Panc1 (cell line): ENCODE measurements at regions not wholly inside any gene's neighbourhood (a gene's known extent, or its start where the extent isn't known, plus 50 kb on each side); places are given as distances from the start of the nearest gene placed in this dataset.

Experiments
- ATAC-seq: fragments of 200-7000 bp; cut with Tn5 transposase; 2 replicates; pipeline ENCODE4 v1.9.1; 2020; ENCODE audit warnings: mild to moderate bottlenecking, moderate library complexity
- BruUV-seq: library from RNA; stranded (reverse); fragments of 400-500 nt; replicated peaks from 2 replicates; lab custom pipeline; 2021; lab: Mats Ljungman, UMichigan
- CTCF ChIA-PET: fragments of 300-600 bp; sonication (Branson Sonifier 250); formaldehyde crosslinking; loops from one replicate; lab custom pipeline; 2022; ENCODE audit warnings: antibody characterized with exemption; lab: Charles Lee
- POLR2A ChIA-PET: fragments of 300-600 bp; sonication (Branson Sonifier 250); formaldehyde crosslinking; loops from one replicate; lab custom pipeline; 2022; ENCODE audit warnings: antibody characterized with exemption; lab: Charles Lee
- DNase-seq: peaks from one replicate; pipeline ENCODE4 v3.0.0-alpha.2; 2010; ENCODE audit warnings: low read depth, low spot score
- H3K27ac ChIP-seq: 2 replicates; pipeline ENCODE4 v1.5.1; 2011; ENCODE audit warnings: mild to moderate bottlenecking, low read length, inconsistent platforms
- H3K27me3 ChIP-seq: fragments of 200-500 bp; sonication (Bioruptor generic); 2 replicates; pipeline ENCODE4 v1.6.0; 2014; ENCODE audit warnings: low read length, inconsistent platforms; ENCODE audit not compliant: control insufficient read depth, insufficient read depth
- H3K36me3 ChIP-seq: fragments of 200-500 bp; sonication (Bioruptor generic); 2 replicates; pipeline ENCODE4 v1.5.1; 2014; ENCODE audit warnings: inconsistent platforms, mild to moderate bottlenecking, low read length, moderate library complexity; ENCODE audit not compliant: control insufficient read depth, insufficient read depth
- H3K4me1 ChIP-seq: 2 replicates; pipeline ENCODE4 v1.5.1; 2011; ENCODE audit warnings: inconsistent platforms, mild to moderate bottlenecking, low read length, moderate library complexity; ENCODE audit not compliant: control insufficient read depth, insufficient read depth
- H3K4me3 ChIP-seq, 2 experiments: 2 replicates each; pipeline ENCODE4 v1.5.1; 2011 to 2012; ENCODE audit warnings: low read depth in 2 of 2, low read length in 2 of 2, mild to moderate bottlenecking in 2 of 2, inconsistent platforms in 1 of 2, moderate library complexity in 1 of 2
- H3K9me3 ChIP-seq: fragments of 200-500 bp; sonication (Bioruptor generic); 2 replicates; pipeline ENCODE4 v1.5.1; 2014; ENCODE audit warnings: low read depth, mild to moderate bottlenecking, inconsistent platforms, low read length, moderate library complexity; ENCODE audit not compliant: control insufficient read depth, insufficient read depth
- CTCF ChIP-seq: fragments of 450-650 bp; IDR thresholded peaks from 2 replicates; pipeline ENCODE4 v1.5.1; 2017; ENCODE audit warnings: mild to moderate bottlenecking
- POLR2AphosphoS5 ChIP-seq: IDR thresholded peaks from 2 replicates; pipeline ENCODE4 v1.6.1; 2012; ENCODE audit warnings: mild to moderate bottlenecking, low read depth, low read length, moderate library complexity
- REST ChIP-seq, 2 experiments: IDR thresholded peaks; 2 replicates each; pipeline ENCODE4 v1.6.1; 2011 to 2012; ENCODE audit warnings: low read depth in 2 of 2, control low read depth in 1 of 2, low read length in 1 of 2, mild to moderate bottlenecking in 1 of 2, moderate library complexity in 1 of 2; ENCODE audit not compliant: insufficient read depth in 1 of 2
- SIN3A ChIP-seq: IDR thresholded peaks from 2 replicates; pipeline ENCODE4 v1.6.1; 2012; ENCODE audit warnings: low read depth, mild to moderate bottlenecking, low read length, moderate library complexity, borderline replicate concordance; ENCODE audit not compliant: insufficient read depth
- TCF7L2 ChIP-seq: IDR thresholded peaks from 2 replicates; pipeline ENCODE4 v1.6.1; 2011; ENCODE audit warnings: mild to moderate bottlenecking, low read depth, low read length, inconsistent platforms
- in situ Hi-C: cut with HindIII; loops from 2 replicates; pipeline ENCODE4 v1.10.0; 2016; ENCODE audit warnings: low sequenced_read_pairs, low pct_unique_long_range_greater_than_20kb
- intact Hi-C: fragments of 100-400 bp; cut with micrococcal nuclease; formaldehyde crosslinking; loops from one replicate; pipeline ENCODE4 v1.10.0; 2022; ENCODE audit not compliant: unreplicated experiment

GRCh38 chr3:4038351-4038750, 239.1 kb downstream of the LRRN1 start:
- CTCF ChIA-PET: no interaction called here
- in situ Hi-C loops (no loop called here), intact Hi-C loops (no loop called here)
- Histone ChIP-seq H3K27me3 (no peaks in the 10 kb centered on the region), H3K4me3 (no peak overlapping the region), H3K36me3 (no peaks in the 10 kb centered on the region), H3K9me3 (no peaks in the 10 kb centered on the region), H3K4me1 (no peaks in the 10 kb centered on the region), H3K27ac (no peak overlapping the region)
- BruUV-seq: no TSS peak
- ATAC-seq (no peak), DNase-seq (no peak)
- POLR2A ChIA-PET: no interaction called here
- TF ChIP-seq CTCF (no peak), POLR2AphosphoS5 (no peak), SIN3A (no peak), TCF7L2 (no peak), REST (IDR thresholded peaks at IDR 0.05; ENCODE audit: insufficient read depth in 1 of 2, low read depth in 2 of 2, low read length in 1 of 2) (no peak)

- Histone ChIP-seq H3K27ac (no peak overlapping the region), H3K4me3 (no peak overlapping the region), H3K36me3 (no peaks in the 10 kb centered on the region), H3K9me3 (no peaks in the 10 kb centered on the region), H3K27me3 (no peaks in the 10 kb centered on the region), H3K4me1 (no peaks in the 10 kb centered on the region)
- POLR2A ChIA-PET: no interaction called here
- ATAC-seq: no peak
- BruUV-seq: no TSS peak
- TF ChIP-seq REST (IDR thresholded peaks at IDR 0.05; ENCODE audit: insufficient read depth in 1 of 2, low read depth in 2 of 2, low read length in 1 of 2): no peak
- TF ChIP-seq POLR2AphosphoS5: no peak
- no peak for TF ChIP-seq CTCF
- no peak for TF ChIP-seq TCF7L2
- TF ChIP-seq SIN3A: no peak
- in situ Hi-C loops: no loop called here
- CTCF ChIA-PET: no interaction called here
- DNase-seq: no peak
- intact Hi-C loops: no loop called here
Measured at GRCh38 chr3:4042070-4042469, 242.8 kb downstream of the LRRN1 start.
